ENCODE measurements at regions not wholly inside any gene's neighbourhood (a gene's known extent, or its start where the extent isn't known, plus 50 kb on each side); places are given as distances from the start of the nearest gene placed in this dataset.

DNA sequence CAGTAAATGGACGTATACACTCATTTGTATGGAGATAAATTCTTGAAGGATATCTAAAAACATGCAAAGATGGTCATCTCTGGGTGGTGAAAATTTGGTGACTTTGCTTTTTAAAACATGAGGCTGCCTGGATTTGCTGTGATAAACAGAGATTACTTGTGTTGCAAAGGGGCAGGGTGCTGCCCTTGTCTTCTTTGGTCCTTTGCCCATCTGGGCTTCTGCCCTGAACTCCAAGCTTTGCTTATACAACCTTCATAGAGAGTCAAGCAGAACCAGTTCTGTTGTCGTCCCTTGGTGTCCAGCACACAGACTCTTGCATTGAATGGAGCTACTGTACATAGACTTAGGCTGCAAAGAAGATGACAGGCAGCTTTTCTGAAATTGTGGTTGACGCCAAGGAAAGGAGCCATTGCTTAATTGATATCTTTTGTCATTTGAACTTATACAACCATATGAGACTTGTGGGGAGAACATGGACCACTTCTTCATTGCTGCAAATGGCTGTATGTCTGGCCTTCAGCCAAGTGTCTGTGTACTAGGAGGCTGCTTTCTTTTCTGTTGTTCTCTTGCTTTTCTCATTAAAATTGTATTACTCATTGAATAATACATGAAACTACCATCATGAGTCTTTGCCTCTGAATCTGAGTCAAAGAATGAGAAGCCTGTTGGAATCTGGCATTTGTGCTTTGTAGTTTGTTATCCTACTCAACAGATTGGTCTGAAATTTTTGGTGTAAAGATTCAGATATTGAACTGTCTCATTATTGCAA lies 152.5 kb downstream of the DMRT2 start:
- no peak for DNase-seq

DNA sequence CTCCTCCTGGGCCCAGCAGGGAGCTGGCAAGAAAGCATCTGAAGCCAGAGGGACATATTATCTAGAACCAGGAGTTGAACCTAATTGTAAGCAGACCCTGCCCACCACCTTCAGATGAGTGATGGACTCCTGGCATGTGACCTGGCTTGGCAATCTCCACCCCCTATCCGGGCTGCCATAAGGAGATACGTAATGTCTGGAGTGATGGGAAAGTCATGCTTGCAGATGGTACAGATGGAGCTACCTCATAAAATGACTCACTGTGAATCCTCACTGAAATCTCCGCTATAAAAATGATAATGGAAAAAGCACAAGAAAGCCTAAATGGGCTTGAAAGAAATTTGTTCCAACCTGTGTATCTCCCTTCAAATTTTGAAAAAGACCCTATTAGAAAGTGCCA lies 157.5 kb downstream of the DMRT2 start:
- no peak for DNase-seq

DNA sequence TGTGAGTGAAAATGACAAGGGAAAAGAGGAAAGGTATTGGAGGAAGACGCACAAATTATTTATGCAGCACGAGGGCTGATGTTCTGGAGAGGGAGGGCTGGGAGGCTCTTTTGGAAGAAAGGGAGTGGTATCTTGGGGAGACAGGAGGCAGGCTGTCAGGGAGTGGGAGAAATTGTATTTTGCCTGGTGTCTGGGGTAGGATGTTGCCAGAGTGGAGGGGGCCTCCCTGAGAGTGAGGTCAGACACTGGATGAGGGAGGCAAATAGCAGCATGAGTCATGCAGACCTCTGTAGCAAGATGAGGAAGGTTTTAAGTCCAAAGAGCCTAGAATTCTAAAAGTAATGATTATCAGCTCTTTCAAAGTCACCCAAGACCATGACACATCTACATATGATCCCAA lies 158.0 kb downstream of the DMRT2 start:
- no peak for DNase-seq

DNA sequence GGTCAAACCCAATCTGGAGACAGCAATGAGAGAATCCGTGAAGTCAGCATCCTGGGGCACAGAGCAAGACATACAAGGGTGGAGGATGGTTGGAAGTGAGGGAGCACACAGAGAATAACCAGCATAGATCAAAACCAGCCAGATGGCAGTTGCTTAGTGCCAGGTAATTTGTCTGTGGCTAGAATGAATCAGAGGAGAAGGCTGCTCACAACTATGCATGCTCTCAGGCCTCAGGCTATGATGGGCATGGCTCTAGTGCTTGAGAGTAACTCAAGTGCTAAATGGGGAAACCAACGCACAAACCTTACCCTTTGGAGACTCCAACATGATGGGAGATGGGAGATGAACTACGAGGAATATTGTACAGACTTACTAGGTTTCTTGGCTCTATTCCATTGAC lies 160.8 kb downstream of the DMRT2 start:
- no peak for DNase-seq

DNA sequence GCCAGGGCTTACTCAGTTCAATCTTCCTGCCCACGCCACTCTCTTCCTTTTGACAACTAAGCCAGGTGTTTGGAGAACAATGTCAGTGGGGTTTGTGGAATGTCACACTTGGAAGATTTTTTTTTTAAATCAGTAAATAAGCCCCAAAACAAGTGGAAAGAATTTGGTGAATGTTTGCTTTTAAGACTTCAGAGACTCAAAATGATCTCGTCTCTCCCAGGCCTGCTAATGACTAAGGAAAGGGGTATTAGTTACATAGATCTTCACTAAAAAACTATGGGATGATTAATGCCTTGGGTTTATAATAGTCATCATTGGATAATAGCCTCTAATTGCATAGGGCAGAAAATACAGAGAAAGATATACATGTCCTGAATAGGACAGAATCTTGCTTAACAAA lies 166.4 kb downstream of the DMRT2 start:
- DNase-seq: no peak

DNA sequence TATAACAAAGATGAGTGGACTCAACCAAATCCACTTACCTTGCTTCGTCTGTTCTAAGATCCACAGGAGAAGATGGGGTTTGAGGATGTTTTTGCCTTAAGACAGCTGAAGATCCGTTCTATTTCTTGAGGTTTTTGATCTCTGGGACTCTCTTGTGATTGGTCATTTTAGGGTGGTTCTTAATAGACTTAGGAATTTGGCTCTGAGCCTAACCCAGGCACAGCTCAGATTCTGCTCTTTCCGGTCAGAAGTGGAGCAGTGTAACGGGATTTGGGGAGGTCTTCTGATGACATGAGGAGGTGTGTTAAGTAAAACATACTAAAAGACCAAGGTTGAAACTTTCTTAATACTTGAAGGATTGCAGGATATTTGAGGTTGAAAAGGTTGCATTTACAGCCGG lies 166.9 kb downstream of the DMRT2 start:
- DNase-seq: no peak

DNA sequence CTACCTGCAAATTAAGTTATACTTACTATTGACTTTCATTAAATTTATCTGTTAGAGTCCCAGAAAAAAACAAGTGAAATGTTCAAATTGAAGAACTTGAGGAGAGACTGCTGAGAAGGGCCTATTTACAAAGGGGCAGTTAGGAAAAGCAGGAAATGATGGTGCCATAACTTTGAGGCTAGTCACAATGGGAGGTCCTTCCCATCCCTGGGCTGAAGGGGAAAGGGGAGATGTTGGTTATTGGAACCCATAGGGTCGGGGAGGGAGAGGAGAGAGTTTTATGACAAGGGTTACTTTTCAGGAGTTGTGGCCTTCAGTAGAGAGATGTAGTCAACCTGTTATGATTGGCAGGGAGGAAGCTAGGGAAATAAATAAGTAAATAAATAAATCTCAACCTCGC lies 169.1 kb downstream of the DMRT2 start:
- DNase-seq: no peak

DNA sequence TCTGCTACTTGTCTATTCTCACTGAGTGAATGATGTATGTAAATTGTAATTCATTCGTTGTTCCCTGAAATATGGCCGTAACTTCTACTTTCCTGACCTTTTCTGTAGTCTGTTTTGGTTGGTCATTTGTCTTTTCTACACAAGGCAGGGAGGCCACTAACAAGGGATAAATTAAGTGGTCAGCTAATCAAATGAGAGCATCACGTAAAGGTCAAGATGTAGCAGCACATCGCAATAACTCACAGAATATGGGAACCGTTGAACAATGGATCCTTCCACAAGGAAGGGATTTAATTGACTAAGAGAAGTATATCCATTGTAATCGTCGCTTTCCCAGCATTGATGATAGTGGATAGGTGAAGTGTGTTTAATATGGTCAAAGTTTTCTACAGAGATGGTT lies 171.1 kb downstream of the DMRT2 start:
- DNase-seq: no peak

DNA sequence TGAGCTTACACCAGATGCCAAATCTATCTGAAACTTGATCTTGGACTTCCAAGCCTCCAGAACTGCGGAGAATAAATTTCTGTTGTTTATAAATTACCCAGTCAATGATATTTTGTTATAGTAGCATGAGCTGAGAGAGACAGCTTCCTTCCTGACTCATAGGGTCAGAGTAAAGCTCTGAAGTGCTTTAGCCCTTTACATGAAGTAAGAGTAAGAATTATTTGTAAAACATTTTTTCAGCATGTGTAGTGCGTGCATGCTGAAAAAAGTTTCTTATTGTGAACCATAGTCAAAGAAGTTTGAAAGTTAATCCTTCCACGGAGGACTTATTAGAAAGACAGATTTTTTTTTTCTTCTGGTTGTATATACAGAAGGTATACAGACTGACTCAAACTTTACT lies 172.4 kb downstream of the DMRT2 start:
- no peak for DNase-seq

DNA sequence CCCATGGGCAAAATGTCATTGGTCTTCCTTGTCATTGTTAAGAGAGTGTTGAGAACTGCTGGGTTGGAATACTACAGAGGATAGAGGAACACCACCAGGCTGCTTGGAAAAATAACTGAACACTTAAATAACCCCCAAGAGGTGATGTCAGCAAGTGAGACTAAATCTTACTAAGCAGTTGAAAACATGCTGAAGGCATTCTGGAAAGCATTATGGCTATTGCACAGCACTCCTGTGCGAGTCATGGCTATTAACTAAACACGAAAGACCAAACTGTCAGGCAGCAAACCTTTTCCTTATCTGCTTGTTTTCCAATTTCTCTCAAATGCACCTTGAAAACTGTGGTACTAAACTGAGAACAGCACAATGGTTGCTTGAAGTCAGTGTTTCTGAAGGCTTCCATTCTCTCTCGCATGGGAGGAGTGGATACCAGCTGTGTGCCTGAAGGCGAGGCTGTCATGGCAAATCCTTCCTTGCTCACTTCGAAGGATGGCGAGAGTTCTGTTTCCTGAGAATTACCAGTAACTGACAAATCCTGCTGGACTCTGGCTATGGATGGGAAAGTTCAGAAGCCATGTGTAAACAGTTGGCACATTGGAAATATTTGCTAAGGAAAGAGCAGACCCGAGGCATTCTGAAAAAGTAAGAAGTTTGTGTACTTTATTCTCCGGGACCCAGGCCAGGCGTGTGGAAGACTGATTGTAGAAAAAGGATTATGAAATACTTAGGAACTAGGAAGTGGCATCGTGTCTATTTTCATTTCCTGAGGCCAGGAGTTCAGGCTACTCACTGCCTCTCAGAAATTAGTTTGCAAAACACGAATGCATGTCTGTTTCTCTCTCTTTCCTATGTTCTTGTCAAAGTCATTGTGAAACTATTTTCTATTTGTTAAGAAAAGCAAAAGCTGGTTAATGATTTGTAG lies 182.1 kb downstream of the DMRT2 start:
- DNase-seq: no peak

DNA sequence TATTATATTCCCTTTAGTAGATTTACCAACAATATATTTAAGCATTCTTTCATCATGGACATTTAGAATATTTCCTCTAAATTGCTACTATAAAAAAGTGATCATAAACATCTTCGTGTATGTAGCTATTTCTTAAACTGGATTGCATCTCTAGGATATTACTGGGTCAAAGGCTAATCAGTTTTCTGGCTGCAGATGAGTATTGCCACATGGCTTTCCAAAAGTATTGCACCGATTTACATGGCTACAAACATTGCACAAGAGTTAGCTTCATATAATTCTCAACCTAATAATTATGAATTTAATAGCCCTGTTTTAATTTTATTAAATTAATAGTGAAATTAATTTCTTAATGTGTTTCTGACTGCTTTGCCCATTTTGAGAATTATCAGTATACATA lies 183.4 kb downstream of the DMRT2 start:
- DNase-seq: no peak

DNA sequence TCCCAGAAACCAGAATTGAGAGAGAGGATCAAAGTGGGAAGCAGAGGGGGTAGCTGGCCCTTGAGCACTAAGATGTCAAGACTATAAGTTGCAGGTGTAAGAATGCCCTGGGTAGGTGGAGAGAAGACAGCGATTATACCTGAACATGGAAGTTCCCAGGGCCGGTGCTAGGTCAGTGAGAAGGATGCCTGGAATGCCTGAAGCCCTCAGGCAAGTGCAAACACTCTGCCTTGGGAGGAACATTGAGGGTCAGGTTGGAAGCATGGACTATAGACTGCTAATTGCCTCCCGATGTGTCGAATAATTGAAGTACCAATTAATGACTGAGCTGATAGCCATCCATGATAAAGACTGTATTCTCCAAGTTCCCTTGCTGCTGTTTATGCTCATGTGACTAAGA lies 185.5 kb downstream of the DMRT2 start:
- no peak for DNase-seq

DNA sequence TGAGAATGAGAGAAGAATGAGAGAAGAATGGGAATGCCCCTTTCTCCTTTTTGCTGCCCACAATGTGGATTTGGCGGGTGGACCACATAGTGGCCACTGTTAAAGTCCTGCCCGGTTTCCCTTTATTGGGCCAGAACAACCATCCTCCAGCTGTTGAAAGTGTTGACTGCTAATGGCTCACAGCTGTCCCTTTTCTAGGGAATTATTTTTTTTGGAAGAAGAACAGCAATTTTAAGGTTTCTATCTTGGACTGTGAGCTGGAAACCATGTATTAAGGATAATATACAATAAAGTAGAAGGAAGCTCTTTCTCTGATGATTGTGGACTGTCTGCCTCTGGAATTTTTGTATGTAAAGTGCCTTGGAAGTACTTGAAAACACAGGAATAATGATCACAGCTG lies 185.9 kb downstream of the DMRT2 start:
- no peak for DNase-seq

DNA sequence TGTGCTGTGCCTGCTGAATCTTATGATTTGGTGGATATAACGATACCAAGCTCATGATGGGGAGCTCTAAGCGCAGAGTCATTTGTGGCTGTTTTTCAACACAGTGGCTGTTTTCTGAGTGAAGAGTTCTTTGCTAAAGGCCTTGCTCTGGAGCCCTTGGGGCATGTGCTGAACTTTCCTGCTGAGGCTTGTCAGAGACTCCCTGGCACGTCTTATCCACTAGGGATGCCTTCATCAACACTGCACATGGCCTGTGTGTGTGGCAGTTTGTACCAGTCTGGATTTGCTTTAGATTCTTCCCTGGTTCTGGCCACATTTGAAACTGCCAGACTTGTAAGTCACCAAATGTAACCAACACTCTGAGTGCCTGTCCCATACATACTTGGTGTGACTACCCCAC lies 188.2 kb downstream of the DMRT2 start:
- DNase-seq: no peak

DNA sequence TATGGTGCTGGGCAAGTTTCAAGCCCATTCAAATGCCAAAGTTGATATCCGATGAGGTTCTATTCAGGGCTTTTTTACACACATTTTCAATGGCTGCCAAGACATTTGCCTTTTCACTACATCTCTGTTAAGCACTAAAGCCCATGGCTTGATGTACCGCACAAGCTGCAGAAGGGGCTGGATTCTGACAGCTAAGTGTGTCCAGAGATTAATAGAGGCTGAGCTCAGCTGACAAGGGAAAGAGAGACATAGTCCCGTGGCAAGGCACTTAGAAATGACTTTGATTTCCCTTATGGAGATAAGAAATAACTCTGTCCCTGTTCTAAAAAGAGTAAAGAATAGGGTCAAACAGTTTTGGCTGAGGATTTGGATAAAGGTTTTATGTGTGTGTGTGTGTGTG lies 198.6 kb downstream of the DMRT2 start:
- no peak for DNase-seq

DNA sequence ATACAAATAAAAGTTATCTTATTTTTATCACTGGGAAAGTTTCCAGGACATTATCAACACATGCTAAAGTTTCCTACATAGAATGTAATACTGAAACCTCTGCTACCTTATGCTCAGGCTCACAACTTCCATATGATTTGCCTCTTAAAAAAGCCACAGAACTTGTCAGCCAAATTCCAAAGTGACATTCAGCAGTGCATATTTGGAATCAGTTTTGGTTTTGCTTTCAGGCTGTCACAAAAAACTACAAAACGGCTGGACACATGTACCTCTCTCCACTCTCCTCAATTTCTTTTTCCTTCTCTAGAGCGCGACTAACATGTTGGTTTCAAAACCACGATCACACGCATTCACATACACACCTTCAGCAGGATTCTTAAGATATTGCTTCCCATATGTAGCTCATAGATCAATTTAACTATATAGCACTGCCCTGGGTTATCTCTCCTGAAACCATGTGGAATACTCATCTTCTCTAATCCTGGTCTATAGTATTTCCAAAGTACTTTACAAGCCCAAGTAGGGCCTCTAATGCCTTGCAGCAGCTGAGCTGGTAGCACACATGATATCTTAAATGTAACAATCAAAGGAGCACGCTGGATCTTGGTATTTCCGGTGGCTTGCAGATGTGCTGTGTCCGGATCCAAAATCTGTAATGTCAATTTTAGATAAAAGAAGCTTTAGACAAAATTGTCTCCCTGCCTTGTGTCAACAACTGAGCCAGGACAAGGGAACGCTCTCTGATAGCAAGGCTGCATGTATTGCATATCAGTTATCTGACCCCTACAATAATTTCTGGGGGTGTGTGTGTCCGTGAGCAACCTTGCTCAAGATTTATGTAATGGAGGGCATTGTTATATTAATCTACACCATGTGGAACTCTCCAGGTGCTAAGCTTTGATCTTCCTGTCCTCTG lies 203.2 kb downstream of the DMRT2 start:
- DNase-seq: no peak

DNA sequence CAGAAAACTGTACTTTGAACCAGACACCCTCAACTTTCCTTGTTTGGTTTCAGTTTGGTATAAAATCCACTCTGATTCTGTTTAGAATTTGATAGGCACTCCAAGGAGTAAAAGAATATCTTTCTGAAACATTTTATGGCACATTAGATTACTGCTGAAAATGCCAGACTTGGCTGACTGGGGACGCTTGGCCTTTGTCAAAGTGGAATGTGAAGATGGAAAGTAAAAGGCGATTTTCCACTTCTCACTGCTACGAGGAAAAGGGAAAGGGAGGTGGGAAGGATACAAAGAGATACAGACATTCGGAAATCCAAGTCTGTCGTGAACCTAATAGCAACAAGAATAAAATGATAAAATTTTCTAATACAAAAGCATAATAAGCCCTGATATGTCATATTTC lies 203.9 kb downstream of the DMRT2 start:
- DNase-seq: no peak

DNA sequence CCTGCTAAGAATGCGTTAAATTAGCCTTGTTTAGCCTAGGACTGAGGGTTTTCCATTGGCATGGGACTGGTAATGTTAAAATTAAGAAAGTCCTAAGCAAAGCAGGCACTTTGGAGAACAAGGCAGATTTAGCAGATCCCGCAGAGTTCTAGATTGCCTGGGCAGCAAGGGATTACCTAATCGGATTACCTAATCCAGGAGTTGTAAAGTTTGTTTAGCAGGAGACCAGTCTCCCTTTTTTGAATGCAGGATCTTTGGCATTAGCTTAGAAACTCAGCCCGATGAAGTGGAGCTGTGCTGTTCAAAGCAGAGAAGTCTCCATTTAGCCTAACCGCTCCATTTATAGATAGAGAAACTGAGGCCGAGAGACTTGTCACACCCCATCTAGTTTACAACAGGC lies 206.0 kb downstream of the DMRT2 start:
- no peak for DNase-seq

DNA sequence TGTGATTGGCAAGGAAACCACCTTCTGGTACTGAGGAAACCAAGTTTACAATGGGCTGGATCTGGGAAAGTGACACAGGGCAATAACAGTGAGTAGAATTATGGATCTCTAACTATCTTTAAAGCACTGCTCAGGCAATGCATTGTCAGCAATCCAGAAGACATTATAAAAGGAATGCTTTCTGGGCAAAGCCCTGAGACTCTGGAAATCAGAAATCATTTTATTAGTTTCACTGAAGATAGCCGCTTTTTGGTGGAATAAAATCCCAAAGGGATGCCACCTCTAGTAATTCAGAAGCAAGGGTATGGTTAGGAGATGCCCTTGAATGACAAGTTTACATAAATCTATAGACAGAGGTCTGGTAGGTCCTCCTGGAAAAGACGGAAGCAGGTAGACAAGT lies 211.1 kb downstream of the DMRT2 start:
- no peak for DNase-seq

DNA sequence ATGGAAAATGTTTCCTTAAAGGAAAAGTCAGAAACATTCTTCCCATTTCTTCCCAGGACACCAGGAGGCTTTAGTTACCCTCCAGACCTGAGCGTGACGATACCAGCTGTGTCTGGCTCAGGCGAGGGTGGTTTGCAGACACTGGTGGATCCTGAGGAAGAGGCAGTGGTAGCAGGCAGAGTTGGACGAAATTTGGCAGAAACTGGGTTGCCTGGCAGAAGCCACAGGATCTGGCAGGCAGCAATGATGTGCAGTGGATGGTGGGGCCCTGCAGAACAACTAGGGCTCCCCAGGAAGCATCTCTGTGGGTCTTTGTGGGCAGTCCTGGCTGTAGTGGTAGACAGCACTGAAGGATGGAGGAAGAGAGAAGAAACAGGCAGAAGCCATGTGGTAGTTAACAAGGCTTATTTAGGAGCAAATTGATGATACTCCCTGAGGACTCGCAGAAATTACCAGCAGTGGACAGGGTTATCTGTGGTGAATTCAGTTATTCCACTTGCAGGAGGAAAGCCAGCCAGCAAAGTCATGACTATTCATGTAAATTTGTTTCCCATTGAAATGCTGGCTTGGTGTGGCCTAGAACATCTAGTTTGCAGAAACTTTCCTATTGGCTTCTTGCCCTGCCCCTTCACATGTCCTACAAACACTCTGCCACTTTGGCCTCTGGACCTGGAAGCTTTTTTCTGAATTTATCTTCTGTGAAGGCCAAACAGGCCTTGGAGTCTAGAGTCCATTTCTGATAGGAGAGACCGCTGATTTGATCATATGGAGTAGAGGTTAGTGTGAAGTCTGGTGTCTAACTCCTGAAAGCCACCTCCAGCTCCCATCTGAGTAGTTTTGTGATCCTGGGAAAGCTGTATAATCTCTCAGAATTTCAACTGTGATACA lies 212.0 kb downstream of the DMRT2 start:
- DNase-seq: no peak

DNA sequence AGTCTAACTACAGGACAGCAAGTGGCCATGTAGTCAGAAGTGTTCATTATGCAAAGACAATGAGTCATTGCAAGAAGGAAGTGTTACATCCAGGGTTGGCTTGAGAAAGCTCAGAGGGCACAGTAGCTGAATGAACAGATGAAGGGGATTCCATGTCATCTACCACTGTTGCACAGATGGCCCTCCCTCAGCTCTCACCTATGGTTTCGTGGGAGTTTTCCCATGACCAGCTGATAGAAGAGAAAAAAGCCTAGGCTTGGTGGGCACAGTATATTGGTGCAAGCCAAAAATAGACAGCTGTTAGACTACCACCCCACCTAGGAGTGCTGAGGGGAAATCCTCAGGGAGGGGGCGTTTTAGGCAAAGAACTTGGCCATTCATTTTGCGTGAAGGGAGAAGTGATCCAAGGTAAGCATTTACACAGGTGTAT lies 217.0 kb downstream of the DMRT2 start:
- DNase-seq: no peak

DNA sequence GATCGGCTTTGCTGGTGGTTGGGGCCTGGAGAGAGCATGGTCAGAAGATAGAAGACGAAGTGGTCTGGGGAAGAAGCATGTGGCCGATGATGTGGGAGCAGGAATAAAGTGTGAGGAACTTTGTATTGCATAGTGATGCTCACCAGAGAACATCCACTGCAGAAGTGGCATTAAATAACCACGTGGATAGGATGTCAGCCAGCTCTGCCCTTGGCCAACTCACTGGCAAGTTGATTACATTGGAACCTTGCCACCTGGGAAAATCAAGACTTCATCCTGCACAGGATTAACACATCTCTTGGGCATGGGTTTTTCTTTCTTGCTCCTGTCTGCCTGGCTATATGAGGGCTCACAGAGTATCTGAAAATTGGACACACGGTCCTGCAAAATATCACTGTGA lies 217.4 kb downstream of the DMRT2 start:
- DNase-seq: no peak

Measured in SHP77 treated with DMSO at 0.1 percent for 48 hours (cell line).